ENCODE measurements at regions not wholly inside any gene's neighbourhood (a gene's known extent, or its start where the extent isn't known, plus 50 kb on each side); places are given as distances from the start of the nearest gene placed in this dataset.

GRCh38 chr2:212900715-212901114, 250.7 kb downstream of the IKZF2 start:
- 85% methylated on average over 1 of the region's 1 CpG for WGBS (ENCODE audit: low lambda C conversion rate)
- POLR2A ChIA-PET: no interaction called here

More at GRCh38 chr2:212900715-212901114, 250.7 kb downstream of the IKZF2 start:
- 0 out of 2 replicates have a peak overlapping the region, but pooled peaks have one; percentile 15 for H2AFZ ChIP-seq (ENCODE audit: low read depth)
- H3F3A ChIP-seq (replicated peaks; ENCODE audit: insufficient read depth): no peaks in the 10 kb centered on the region
- H3K27me3 ChIP-seq (ENCODE audit: insufficient read depth): no peaks in the 10 kb centered on the region
- H3K4me2 ChIP-seq: no peak overlapping the region
- H3K4me3 ChIP-seq (ENCODE audit: low read depth in 2 of 2, low read length in 1 of 2): no peak overlapping the region
- H3K9me3 ChIP-seq: no peaks in the 10 kb centered on the region
- CTCF ChIA-PET: interaction anchor here (0.6 to 0.7 kb wide), 2 partner anchors 10 to 17 kb away, joined by 3 read pairs; no protein-coding TSS in a partner anchor
- no peak overlapping the region for H3K27ac ChIP-seq (ENCODE audit: low read depth in 2 of 2, low read length in 1 of 2)
- H3K9me2 ChIP-seq: no peaks in the 10 kb centered on the region
- no peak overlapping the region for H3K9ac ChIP-seq
- H3K36me3 ChIP-seq (replicated peaks in 1 of 2; ENCODE audit: control insufficient read depth in 1 of 2, insufficient read depth in 2 of 2, low read length in 1 of 2): no peaks in the 10 kb centered on the region
- TF ChIP-seq EP300 (IDR thresholded peaks at IDR 0.05; ENCODE audit: borderline replicate concordance in 1 of 2, low read depth in 1 of 2, low read length in 1 of 2): no peak
- TF ChIP-seq NFIC (IDR thresholded peaks at IDR 0.05; ENCODE audit: borderline replicate concordance): no peak
- TF ChIP-seq RAD21 (IDR thresholded peaks at IDR 0.05; ENCODE audit: low read length): no peak
- TF ChIP-seq USF2 (IDR thresholded peaks at IDR 0.05; ENCODE audit: borderline replicate concordance, low read depth, low read length): no peak
- TF ChIP-seq TAF1 (IDR thresholded peaks at IDR 0.05; ENCODE audit: borderline replicate concordance, low read depth, low read length): no peak
- no peak for TF ChIP-seq EZH2phosphoT487 (IDR thresholded peaks at IDR 0.05; ENCODE audit: borderline replicate concordance, low read depth)
- no peak for TF ChIP-seq REST (IDR thresholded peaks at IDR 0.05; ENCODE audit: low read depth, low read length)
- TF ChIP-seq FOXM1 (IDR thresholded peaks at IDR 0.05; ENCODE audit: low read depth): no peak
- no peak for TF ChIP-seq ELF1 (IDR thresholded peaks at IDR 0.05)
- no peak for TF ChIP-seq JUND (IDR thresholded peaks at IDR 0.05)
- TF ChIP-seq RXRA (IDR thresholded peaks at IDR 0.05; ENCODE audit: borderline replicate concordance, low read depth): no peak
- TF ChIP-seq MEF2A (IDR thresholded peaks at IDR 0.05; ENCODE audit: borderline replicate concordance, low read depth): no peak
- no peak for TF ChIP-seq TEAD4 (IDR thresholded peaks at IDR 0.05; ENCODE audit: borderline replicate concordance, insufficient read depth)
- TF ChIP-seq, protein P1, sequence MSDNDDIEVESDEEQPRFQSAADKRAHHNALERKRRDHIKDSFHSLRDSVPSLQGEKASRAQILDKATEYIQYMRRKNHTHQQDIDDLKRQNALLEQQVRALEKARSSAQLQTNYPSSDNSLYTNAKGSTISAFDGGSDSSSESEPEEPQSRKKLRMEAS (IDR thresholded peaks at IDR 0.05; ENCODE audit: low read depth): no peak
- TF ChIP-seq RFX5 (IDR thresholded peaks at IDR 0.05; ENCODE audit: low read length): no peak
- TF ChIP-seq ZBTB33 (IDR thresholded peaks at IDR 0.05; ENCODE audit: borderline replicate concordance, low read depth): no peak
- H3K4me1 ChIP-seq (ENCODE audit: control insufficient read depth in 1 of 2, insufficient read depth in 2 of 2, low read depth in 1 of 2, low read length in 1 of 2): peaks cover 0 to 16% of the 10 kb centered on the region in 2 experiments; a peak in 1 of 4 replicates
- H4K20me1 ChIP-seq (ENCODE audit: insufficient read depth): no peaks in the 10 kb centered on the region
- no peaks in the 10 kb centered on the region for H3K79me2 ChIP-seq (ENCODE audit: insufficient read depth)
- DNase-seq: no peak
